A549 (cell line): ENCODE measurements at regions not wholly inside any gene's neighbourhood (a gene's known extent, or its start where the extent isn't known, plus 50 kb on each side); places are given as distances from the start of the nearest gene placed in this dataset.

Source experiments
- ATAC-seq, 2 experiments: fragments of 200-7000 bp in 1 of 2; fragments of >200 bp in 1 of 2; cut with Nextera tagmentation in 1 of 2; cut with Tn5 transposase in 1 of 2; 3 replicates each; pipeline versions ENCODE4 v1.8.0 to v1.9.1; 2018 to 2020; ENCODE audit warnings: mild to moderate bottlenecking in 1 of 2, moderate library complexity in 1 of 2
- CTCF ChIA-PET: fragments of 300-600 bp; sonication (Branson Sonifier 250); formaldehyde crosslinking; extraction: SDS; loops from one replicate; lab custom pipeline; 2021; ENCODE audit warnings: antibody characterized with exemption, inconsistent platforms; lab: Yijun Ruan, JAX
- POLR2A ChIA-PET: fragments of 350-600 bp; formaldehyde crosslinking; extraction: SDS; loops from one replicate; lab custom pipeline; 2021; ENCODE audit warnings: antibody characterized with exemption, inconsistent platforms; lab: Yijun Ruan, JAX
- DNase-seq, 2 experiments: peaks; one replicate each; pipeline versions ENCODE4 v3.0.0 to v3.0.0-alpha.2; 2011 to 2016; ENCODE audit warnings: low read depth in 1 of 2, low spot score in 1 of 2
- FAIRE-seq: peaks from 2 replicates; lab custom pipeline; 2011; peaks lifted over from hg19 to GRCh38; lab: Jason Lieb, UNC
- H3K27ac ChIP-seq, 2 experiments: fragments of >200 bp; sonication (Bioruptor Twin); formaldehyde crosslinking; 3 replicates each; pipeline ENCODE4 v1.5.1; 2016 to 2017
- H3K4me1 ChIP-seq: fragments of >200 bp; sonication (Bioruptor Twin); formaldehyde crosslinking; 3 replicates; pipeline ENCODE4 v1.6.1; 2016
- H3K4me2 ChIP-seq: fragments of >200 bp; sonication (Bioruptor Twin); formaldehyde crosslinking; 3 replicates; pipeline ENCODE4 v1.6.1; 2016
- H3K4me3 ChIP-seq: fragments of >200 bp; sonication (Bioruptor Twin); formaldehyde crosslinking; 3 replicates; pipeline ENCODE4 v1.5.1; 2016
- H3K9me3 ChIP-seq: fragments of >200 bp; sonication (Bioruptor Twin); formaldehyde crosslinking; 3 replicates; pipeline ENCODE4 v1.6.1; 2016
- CEBPB ChIP-seq, 2 experiments: fragments of >200 bp in 1 of 2; sonication (Bioruptor Twin) in 1 of 2; formaldehyde crosslinking in 1 of 2; IDR thresholded peaks; 2 replicates each; pipeline ENCODE4 v1.6.1; 2012 to 2016
- EP300 ChIP-seq, 2 experiments: fragments of >200 bp; sonication (Bioruptor Twin); formaldehyde crosslinking; IDR thresholded peaks; 2 replicates in 1 of 2; 3 replicates in 1 of 2; pipeline ENCODE4 v1.6.1; 2016 to 2017
- ESRRA ChIP-seq: fragments of 150-350 bp; IDR thresholded peaks from 2 replicates; pipeline ENCODE4 v1.6.1; 2014; ENCODE audit warnings: mild to moderate bottlenecking, low read length, borderline replicate concordance
- FOXS1 ChIP-seq: fragments of 250-450 bp; sonication (Bioruptor Pico); IDR thresholded peaks from 2 replicates; pipeline ENCODE4 v1.5.0; 2020; ENCODE audit warnings: mild to moderate bottlenecking, moderate library complexity
- HOXA7 ChIP-seq: fragments of 250-450 bp; sonication (Bioruptor Pico); IDR thresholded peaks from 2 replicates; pipeline ENCODE4 v1.5.0; 2020; ENCODE audit warnings: mild to moderate bottlenecking, moderate library complexity
- MYC ChIP-seq: IDR thresholded peaks from 2 replicates; pipeline ENCODE4 v1.6.1; 2012; ENCODE audit warnings: mild to moderate bottlenecking, inconsistent platforms, low read length, improper control_type of control experiment, borderline replicate concordance
- NPAS2 ChIP-seq: fragments of 250-450 bp; sonication (Bioruptor Pico); IDR thresholded peaks from 2 replicates; pipeline ENCODE4 v1.8.0; 2022; ENCODE audit warnings: mild to moderate bottlenecking, moderate library complexity, borderline replicate concordance
- NR3C1 ChIP-seq: fragments of >200 bp; sonication (Bioruptor Twin); formaldehyde crosslinking; IDR thresholded peaks from 3 replicates; pipeline ENCODE4 v1.6.1; 2017
- POLR2AphosphoS2 ChIP-seq: conservative IDR thresholded peaks from 2 replicates; pipeline ENCODE4 v1.6.1; 2012; ENCODE audit warnings: low read length, improper control_type of control experiment, inconsistent platforms
- RAD21 ChIP-seq, 2 experiments: fragments of >200 bp in 1 of 2; sonication (Bioruptor Twin) in 1 of 2; formaldehyde crosslinking in 1 of 2; IDR thresholded peaks in 1 of 2; conservative IDR thresholded peaks in 1 of 2; 2 replicates in 1 of 2; 3 replicates in 1 of 2; pipeline ENCODE4 v1.6.1; 2012 to 2018; ENCODE audit warnings: inconsistent platforms in 1 of 2
- RFX5 ChIP-seq: fragments of 450-650 bp; IDR thresholded peaks from 2 replicates; pipeline ENCODE4 v1.7.1; 2014; ENCODE audit warnings: antibody characterized with exemption, mild to moderate bottlenecking, moderate library complexity
- SMC3 ChIP-seq: fragments of >200 bp; sonication (Bioruptor Twin); formaldehyde crosslinking; IDR thresholded peaks from 3 replicates; pipeline ENCODE4 v1.6.1; 2018; ENCODE audit warnings: inconsistent platforms
- SREBF2 ChIP-seq: fragments of 450-650 bp; IDR thresholded peaks from 2 replicates; pipeline ENCODE4 v1.6.1; 2014; ENCODE audit warnings: mild to moderate bottlenecking, moderate library complexity
- ZFP36 ChIP-seq: fragments of 450-650 bp; IDR thresholded peaks from 2 replicates; pipeline ENCODE4 v1.6.1; 2014; ENCODE audit warnings: borderline replicate concordance; ENCODE audit not compliant: partially characterized antibody
- ZSCAN20 ChIP-seq: fragments of 250-450 bp; sonication (Bioruptor Pico); IDR thresholded peaks from 2 replicates; pipeline ENCODE4 v1.8.0; 2022; ENCODE audit warnings: mild to moderate bottlenecking, moderate library complexity
- WGBS: methylation state at CpG from one replicate; pipeline ENCODE4 v1.1.6; 2017; ENCODE audit errors: missing lambda C conversion rate; 5-methylcytosine and 5-hydroxymethylcytosine counted together
- TF ChIP-seq, protein P1 (sequence below): fragments of >200 bp; sonication (Bioruptor Twin); formaldehyde crosslinking; IDR thresholded peaks from 3 replicates; pipeline ENCODE4 v1.6.1; 2016
- TF ChIP-seq, protein P2 (sequence below): fragments of 200-600 bp; sonication (generic); IDR thresholded peaks from 2 replicates; pipeline ENCODE4 v1.6.1; 2016; ENCODE audit warnings: antibody characterized with exemption, mild to moderate bottlenecking, moderate library complexity
- TF ChIP-seq, protein P3 (sequence below): fragments of 450-650 bp; IDR thresholded peaks from 2 replicates; pipeline ENCODE4 v1.6.1; 2014; ENCODE audit warnings: antibody characterized with exemption
- TF ChIP-seq, protein P4 (sequence below): fragments of >200 bp; sonication (Bioruptor Twin); formaldehyde crosslinking; IDR thresholded peaks from 2 replicates; pipeline ENCODE4 v1.6.1; 2016
- TF ChIP-seq, protein P5 (sequence below): IDR thresholded peaks from 2 replicates; pipeline ENCODE4 v1.6.1; 2012
- TF ChIP-seq, protein P6 (sequence below): IDR thresholded peaks from 2 replicates; pipeline ENCODE4 v1.6.1; 2012; ENCODE audit warnings: low read depth, borderline replicate concordance

DNA sequence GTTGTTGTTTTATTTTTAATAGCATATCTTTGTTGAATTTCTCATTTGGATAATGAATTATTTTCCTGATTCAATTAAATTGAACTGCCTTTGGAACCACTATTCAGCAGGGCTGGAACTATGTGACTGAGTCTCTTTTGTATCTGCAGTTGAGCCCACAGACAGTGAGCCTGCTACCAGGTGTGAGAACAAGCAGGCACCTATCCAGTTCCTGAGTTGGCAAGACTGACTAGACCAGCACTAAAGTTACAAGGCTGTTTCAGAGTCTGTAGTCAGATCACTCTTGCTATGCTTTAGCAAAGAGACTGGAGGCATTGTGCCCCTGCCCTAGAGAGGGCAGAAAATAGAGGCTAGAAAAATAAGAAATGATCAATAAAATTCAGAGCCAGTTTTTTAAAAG, 237.3 kb upstream of the GRID2 start:
- no peak overlapping the region for H3K4me2 ChIP-seq
- ChIA-PET POLR2A (no interaction called here), CTCF (no interaction called here)
- FAIRE-seq (no peak), DNase-seq (no peak), ATAC-seq (no peak)
- H3K27ac ChIP-seq = no peak overlapping the region
- H3K4me1 ChIP-seq = no peaks in the 10 kb centered on the region
- no peaks in the 10 kb centered on the region for H3K9me3 ChIP-seq
- TF ChIP-seq POLR2AphosphoS2 = no peak
- TF ChIP-seq, protein P1, sequence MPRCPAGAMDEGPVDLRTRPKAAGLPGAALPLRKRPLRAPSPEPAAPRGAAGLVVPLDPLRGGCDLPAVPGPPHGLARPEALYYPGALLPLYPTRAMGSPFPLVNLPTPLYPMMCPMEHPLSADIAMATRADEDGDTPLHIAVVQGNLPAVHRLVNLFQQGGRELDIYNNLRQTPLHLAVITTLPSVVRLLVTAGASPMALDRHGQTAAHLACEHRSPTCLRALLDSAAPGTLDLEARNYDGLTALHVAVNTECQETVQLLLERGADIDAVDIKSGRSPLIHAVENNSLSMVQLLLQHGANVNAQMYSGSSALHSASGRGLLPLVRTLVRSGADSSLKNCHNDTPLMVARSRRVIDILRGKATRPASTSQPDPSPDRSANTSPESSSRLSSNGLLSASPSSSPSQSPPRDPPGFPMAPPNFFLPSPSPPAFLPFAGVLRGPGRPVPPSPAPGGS = no peak
- no peak for TF ChIP-seq RFX5
- no peak for TF ChIP-seq SREBF2
- TF ChIP-seq NPAS2 (CRISPR knock-in tag) = no peak
- TF ChIP-seq, protein P2, sequence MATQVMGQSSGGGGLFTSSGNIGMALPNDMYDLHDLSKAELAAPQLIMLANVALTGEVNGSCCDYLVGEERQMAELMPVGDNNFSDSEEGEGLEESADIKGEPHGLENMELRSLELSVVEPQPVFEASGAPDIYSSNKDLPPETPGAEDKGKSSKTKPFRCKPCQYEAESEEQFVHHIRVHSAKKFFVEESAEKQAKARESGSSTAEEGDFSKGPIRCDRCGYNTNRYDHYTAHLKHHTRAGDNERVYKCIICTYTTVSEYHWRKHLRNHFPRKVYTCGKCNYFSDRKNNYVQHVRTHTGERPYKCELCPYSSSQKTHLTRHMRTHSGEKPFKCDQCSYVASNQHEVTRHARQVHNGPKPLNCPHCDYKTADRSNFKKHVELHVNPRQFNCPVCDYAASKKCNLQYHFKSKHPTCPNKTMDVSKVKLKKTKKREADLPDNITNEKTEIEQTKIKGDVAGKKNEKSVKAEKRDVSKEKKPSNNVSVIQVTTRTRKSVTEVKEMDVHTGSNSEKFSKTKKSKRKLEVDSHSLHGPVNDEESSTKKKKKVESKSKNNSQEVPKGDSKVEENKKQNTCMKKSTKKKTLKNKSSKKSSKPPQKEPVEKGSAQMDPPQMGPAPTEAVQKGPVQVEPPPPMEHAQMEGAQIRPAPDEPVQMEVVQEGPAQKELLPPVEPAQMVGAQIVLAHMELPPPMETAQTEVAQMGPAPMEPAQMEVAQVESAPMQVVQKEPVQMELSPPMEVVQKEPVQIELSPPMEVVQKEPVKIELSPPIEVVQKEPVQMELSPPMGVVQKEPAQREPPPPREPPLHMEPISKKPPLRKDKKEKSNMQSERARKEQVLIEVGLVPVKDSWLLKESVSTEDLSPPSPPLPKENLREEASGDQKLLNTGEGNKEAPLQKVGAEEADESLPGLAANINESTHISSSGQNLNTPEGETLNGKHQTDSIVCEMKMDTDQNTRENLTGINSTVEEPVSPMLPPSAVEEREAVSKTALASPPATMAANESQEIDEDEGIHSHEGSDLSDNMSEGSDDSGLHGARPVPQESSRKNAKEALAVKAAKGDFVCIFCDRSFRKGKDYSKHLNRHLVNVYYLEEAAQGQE = no peak
- TF ChIP-seq, protein P3, sequence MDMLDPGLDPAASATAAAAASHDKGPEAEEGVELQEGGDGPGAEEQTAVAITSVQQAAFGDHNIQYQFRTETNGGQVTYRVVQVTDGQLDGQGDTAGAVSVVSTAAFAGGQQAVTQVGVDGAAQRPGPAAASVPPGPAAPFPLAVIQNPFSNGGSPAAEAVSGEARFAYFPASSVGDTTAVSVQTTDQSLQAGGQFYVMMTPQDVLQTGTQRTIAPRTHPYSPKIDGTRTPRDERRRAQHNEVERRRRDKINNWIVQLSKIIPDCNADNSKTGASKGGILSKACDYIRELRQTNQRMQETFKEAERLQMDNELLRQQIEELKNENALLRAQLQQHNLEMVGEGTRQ = no peak
- TF ChIP-seq RAD21 (conservative IDR thresholded peaks at IDR 0.05 in 1 of 2, IDR thresholded peaks at IDR 0.05 in 1 of 2) = no peak
- no peak for TF ChIP-seq MYC
- no peak for TF ChIP-seq NR3C1
- TF ChIP-seq, protein P4, sequence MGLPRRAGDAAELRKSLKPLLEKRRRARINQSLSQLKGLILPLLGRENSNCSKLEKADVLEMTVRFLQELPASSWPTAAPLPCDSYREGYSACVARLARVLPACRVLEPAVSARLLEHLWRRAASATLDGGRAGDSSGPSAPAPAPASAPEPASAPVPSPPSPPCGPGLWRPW = no peak
- TF ChIP-seq ESRRA = no peak
- TF ChIP-seq, protein P5, sequence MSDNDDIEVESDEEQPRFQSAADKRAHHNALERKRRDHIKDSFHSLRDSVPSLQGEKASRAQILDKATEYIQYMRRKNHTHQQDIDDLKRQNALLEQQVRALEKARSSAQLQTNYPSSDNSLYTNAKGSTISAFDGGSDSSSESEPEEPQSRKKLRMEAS = no peak
- no peak for TF ChIP-seq EP300 (IDR thresholded peaks at IDR 0.05)
- TF ChIP-seq, protein P6, sequence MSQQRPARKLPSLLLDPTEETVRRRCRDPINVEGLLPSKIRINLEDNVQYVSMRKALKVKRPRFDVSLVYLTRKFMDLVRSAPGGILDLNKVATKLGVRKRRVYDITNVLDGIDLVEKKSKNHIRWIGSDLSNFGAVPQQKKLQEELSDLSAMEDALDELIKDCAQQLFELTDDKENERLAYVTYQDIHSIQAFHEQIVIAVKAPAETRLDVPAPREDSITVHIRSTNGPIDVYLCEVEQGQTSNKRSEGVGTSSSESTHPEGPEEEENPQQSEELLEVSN = no peak
- TF ChIP-seq SMC3 = no peak
- TF ChIP-seq ZSCAN20 (CRISPR knock-in tag) = no peak
- TF ChIP-seq CEBPB (IDR thresholded peaks at IDR 0.05) = no peak
- no peak for TF ChIP-seq FOXS1
- TF ChIP-seq HOXA7 (CRISPR knock-in tag) = no peak
- H3K4me3 ChIP-seq = no peak overlapping the region

DNA sequence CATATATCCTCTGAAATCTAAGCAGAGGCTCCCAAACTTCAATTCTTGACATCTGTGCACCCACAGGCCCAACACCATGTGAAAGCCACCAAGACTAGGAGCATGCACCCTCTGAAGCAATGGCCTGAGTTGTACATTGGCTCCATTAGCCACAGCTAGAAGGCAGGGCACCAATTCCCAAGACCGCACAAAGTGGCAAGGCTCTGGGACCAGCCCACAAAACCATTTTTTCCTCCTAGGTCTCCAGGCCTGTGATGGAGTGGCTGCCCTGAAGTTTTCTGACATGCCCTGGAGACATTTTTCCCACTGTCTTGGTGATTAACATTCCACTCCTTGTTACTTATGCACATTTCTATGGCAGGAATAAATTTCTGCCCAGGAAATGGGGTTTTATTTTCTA, 232.2 kb upstream of the GRID2 start:
- CTCF ChIA-PET = no interaction called here
- H3K9me3 ChIP-seq = no peaks in the 10 kb centered on the region
- no peak overlapping the region for H3K27ac ChIP-seq
- no peak for FAIRE-seq
- ATAC-seq = no peak
- H3K4me3 ChIP-seq = no peak overlapping the region
- POLR2A ChIA-PET = no interaction called here
- 90% methylated on average over 1 of the region's 1 CpG for WGBS
- no peak for DNase-seq
- TF ChIP-seq POLR2AphosphoS2 (no peak), ZFP36 (peak; percentile 40)
- no peaks in the 10 kb centered on the region for H3K4me1 ChIP-seq
- H3K4me2 ChIP-seq = no peak overlapping the region
